GM19239 (cell line): ENCODE measurements at regions not wholly inside any gene's neighbourhood (a gene's known extent, or its start where the extent isn't known, plus 50 kb on each side); places are given as distances from the start of the nearest gene placed in this dataset.

Source experiments
- DNase-seq: peaks from one replicate; pipeline ENCODE4 v3.0.0; 2011; ENCODE audit warnings: low spot score; ENCODE audit not compliant: insufficient read length
- FAIRE-seq: peaks from 2 replicates; lab custom pipeline; 2011; peaks lifted over from hg19 to GRCh38; lab: Jason Lieb, UNC

DNA sequence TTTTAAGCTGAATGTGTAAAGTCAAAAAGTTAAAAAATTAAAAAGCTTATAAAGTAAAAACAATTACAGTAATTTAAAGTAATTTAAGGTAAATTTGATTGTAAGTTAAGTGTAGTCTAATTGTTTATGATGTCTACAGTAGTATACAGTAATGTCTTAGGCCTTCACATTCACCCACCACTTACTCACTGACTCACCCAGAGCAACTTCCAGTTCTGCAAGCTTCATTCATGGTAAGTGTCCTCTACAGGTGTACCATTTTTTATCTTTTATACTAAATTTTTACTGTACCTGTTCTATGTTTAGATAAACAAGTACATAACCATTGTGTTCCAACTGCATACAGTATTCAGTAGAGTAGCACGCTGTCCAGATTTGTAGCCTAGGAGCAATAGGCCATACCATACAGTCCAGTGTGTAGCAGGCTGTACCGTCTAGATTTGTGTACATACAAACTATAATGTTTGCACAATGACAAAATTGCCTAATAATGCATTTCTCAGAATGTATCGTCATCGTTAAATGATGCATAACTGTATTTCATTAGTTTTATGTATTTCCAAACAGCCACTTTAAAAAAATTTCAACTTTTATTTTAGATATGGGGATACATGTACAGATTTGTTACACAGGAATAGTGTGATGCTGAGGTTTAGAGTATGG, 319.3 kb downstream of the DYSF start:
- FAIRE-seq = no peak
- DNase-seq = no peak

GRCh38 chr2:71767663-71768062, 314.3 kb downstream of the DYSF start:
- DNase-seq (no peak), FAIRE-seq (no peak)

- DNase-seq (no peak), FAIRE-seq (no peak)
Measured at GRCh38 chr2:71759060-71759459, 305.7 kb downstream of the DYSF start.

DNA sequence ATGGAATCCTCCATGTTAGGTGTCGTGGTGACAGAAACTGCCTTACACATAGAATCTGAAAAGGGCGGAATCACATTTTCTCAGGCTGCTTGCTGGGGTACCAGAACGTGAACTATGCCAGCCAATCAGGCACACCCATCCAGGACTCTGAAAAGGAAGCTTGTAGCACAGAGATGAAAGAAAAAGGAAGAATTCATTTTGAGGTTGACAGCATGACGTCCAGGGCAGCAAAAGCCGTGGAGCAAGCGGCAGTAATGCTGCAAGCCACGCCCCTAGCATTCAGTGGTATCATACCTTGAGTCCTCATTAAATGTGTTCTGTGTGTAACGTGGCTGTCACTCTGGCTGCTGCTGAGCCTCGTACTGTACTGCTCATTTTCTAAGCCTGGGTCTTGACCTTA, 304.0 kb downstream of the DYSF start:
- FAIRE-seq (no peak), DNase-seq (no peak)

- no peak for DNase-seq
- no peak for FAIRE-seq
Measured at GRCh38 chr2:71756280-71756906, 303.0 kb downstream of the DYSF start.

DNA sequence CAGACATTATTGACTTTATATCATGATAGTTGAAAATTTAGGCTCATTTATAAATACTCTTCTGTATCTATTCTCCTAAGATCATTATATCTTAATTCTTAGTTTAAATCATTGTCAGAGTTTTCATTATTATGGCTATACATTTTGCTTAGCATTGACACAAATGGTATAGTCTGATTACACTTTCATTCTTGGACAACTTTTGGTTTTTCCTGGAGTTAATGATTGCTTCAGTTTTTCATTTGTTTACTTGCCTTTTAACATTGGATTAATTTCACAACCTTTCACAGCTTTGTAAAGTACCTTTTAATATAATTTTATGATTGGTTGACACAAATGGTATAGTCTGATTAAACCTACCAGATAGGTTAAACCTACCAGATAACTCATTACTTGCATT, 298.2 kb downstream of the DYSF start:
- DNase-seq (no peak), FAIRE-seq (no peak)

DNA sequence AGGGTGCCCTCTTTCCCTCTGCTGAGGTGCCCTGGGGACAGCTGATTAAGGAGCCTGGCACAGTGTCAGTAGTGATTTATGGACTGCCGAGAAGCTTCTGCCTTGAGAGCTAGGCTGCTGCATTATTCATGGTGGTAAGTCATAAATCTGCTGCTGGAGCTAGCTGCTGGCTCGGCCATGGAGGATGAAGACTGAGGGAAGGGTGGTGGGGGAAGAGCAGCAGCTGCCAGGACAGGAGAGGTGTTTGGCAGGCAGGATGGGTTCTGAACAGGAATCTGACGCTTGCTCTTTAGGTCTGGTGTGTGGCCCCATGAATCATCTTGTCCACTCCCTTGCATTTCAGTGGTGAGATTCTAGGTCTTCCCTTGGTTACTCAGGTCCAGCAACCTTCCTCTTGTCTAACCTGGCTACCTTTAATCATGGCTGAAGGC, 296.3 kb downstream of the DYSF start:
- no peak for DNase-seq
- FAIRE-seq = no peak

GRCh38 chr2:71748227-71748626, 294.9 kb downstream of the DYSF start:
- DNase-seq = no peak
- no peak for FAIRE-seq

- no peak for FAIRE-seq
- DNase-seq = no peak
Measured at GRCh38 chr2:71747559-71747958, 294.2 kb downstream of the DYSF start.

DNA sequence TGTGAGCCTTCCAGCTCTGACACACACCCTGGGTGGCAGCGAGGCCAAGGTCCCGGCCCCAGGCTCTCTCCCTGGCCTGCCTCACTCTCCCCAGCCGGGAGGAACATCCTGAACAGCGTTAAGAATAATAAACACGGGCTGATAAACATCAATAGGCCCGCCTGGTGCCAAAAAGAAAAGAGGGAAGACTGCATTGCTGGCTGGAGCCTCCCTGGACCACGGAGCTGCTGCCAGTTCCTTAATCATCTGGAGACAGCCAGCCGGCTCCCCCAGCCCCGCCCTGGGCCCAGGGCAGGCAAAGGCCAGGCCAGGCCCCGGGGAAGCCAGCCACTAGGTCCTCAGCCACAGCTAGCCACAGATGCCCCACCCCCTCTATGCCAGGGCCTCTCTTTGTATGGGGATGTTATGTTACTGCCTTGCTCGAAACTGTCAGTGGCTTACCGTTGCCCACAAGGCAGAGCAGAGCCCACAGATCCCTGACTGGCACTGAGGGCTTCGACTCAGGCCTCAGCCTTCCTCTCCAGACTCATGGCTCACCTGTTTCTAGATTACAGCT, 293.7 kb downstream of the DYSF start:
- FAIRE-seq (no peak), DNase-seq (no peak)

DNA sequence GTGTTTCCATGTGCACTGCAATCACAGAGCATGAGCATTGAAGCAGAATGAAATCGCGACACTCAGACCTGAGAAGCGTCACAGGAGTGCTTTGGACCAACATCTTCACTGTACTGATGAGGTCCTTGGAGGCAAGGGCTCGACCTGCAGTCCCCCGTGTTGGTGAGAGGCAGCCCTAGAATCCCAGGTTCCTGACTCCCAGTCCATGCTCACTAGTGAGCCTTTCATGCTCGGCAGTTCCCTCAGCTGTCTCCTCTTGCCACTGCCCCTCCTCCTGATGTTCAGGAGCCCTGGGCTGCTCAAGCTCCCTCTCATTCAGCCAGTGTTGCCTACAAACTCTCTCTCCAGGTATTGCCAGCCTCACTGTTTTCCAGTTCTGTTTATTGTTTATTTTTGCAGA, 291.4 kb downstream of the DYSF start:
- no peak for FAIRE-seq
- DNase-seq = no peak

GRCh38 chr2:71743995-71744675, 290.8 kb downstream of the DYSF start:
- DNase-seq (no peak), FAIRE-seq (no peak)

- FAIRE-seq = no peak
Measured at GRCh38 chr2:71742953-71743601, 289.7 kb downstream of the DYSF start.

GRCh38 chr2:71736986-71737385, 283.6 kb downstream of the DYSF start:
- DNase-seq = no peak
- no peak for FAIRE-seq

More at GRCh38 chr2:71742953-71743601, 289.7 kb downstream of the DYSF start:
- DNase-seq = no peak

DNA sequence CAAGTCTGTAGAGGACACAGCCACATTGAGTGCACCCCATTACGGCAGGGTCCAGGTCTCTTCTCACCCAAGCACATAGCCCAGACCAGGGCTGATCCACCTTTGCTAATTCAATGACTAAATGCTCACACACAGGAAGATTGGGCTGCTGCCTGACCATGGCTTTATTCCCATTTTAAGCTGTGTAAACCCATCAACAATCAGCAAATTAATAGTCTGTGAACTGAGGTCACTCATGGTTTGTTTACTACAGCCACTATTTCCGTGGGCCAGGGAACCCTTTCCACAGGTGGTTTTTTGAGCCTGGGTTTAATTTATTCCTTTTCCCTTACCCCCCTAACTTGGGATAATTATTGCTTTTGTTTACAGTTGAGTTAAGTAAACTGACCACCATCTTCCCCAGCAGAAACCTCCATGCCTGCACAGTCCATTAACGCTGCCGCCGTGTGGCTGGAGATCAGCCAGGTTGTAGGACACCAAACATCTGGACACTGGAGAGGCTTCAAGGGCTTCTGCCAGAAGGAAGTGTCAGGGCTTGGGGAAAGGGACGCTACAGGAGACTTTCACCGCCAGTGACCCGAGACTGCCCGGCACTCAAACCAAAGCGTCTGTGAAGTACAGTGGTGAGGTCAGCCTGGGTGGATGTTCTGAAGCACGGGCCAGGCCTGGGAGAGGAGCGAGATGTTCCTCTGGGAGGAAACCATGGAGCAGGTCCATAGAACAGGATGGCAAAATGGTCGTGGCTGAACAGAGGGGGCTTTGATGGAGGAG, 282.9 kb downstream of the DYSF start:
- DNase-seq (no peak), FAIRE-seq (no peak)
